ENCODE measurements at regions not wholly inside any gene's neighbourhood (a gene's known extent, or its start where the extent isn't known, plus 50 kb on each side); places are given as distances from the start of the nearest gene placed in this dataset.

DNA sequence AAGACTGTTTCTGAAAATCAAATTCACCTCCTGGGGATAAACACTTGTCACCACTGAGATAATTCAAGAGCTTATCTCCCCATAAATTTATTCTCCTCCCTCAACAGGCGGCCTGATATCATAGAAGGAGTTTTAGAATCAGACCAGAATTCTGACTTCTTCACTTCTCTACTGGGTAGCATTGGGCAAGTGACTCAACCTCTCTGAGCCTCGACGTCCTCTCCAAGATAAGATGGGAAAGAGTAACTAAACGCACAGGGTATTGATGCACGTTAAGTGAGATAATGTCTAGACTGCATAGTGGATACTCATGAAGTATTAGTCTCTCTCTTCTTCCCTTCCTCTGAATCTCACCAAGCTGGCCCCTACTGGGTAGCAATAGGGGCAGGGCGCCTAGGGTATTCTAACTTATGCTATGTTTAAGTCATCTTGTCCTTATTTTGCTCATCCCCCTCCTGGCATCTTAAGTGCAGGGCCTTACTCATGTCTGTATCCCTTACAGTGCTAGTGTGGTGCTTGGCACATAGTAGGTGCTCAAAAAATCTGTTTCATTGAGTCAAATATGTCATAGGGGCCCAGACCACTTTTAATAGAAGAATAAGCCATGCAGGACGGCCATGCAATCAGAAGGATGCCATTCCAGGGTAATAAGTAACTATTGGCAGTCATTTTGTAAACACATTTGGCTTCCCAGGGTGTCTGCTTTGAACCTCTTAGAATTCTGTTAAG, 476.4 kb upstream of the CCL2 start:
- Histone ChIP-seq H3K4me1 (ENCODE audit: control insufficient read depth, insufficient read depth, low read length) (no peaks in the 10 kb centered on the region), H3K4me3 (no peak overlapping the region), H4K20me1 (ENCODE audit: control insufficient read depth, insufficient read depth) (no peaks in the 10 kb centered on the region), H2AFZ (ENCODE audit: control insufficient read depth, low read depth, low read length) (no peak overlapping the region), H3K79me2 (ENCODE audit: control insufficient read depth, insufficient read depth, low read length) (no peaks in the 10 kb centered on the region), H3K27ac (ENCODE audit: control insufficient read depth, insufficient read depth) (no peak overlapping the region), H3K27me3 (replicated peaks in 1 of 2; ENCODE audit: control insufficient read depth in 2 of 2, insufficient read depth in 2 of 2, low read length in 1 of 2) (no peaks in the 10 kb centered on the region; a peak in 1 of 4 replicates), H3K36me3 (ENCODE audit: control insufficient read depth in 2 of 2, insufficient read depth in 2 of 2, low read length in 1 of 2) (no peaks in the 10 kb centered on the region), H3K4me2 (ENCODE audit: control insufficient read depth, insufficient read depth) (no peak overlapping the region), H3K9me3 (replicated peaks; ENCODE audit: control insufficient read depth, insufficient read depth, low read length) (no peaks in the 10 kb centered on the region), H3K9ac (ENCODE audit: control insufficient read depth, insufficient read depth, low read length) (no peak overlapping the region)
- CTCF ChIA-PET, result interaction anchor here (0.6 to 2.8 kb wide), 17 partner anchors 8 to 583 kb away, joined by 3 to 48 read pairs (median 3); no protein-coding TSS in a partner anchor
- RAD21 ChIA-PET (ENCODE audit: unreplicated experiment), result interaction anchor here (1.3 to 1.4 kb wide), 3 partner anchors 149 to 368 kb away, joined by 3 to 4 read pairs (median 3); no protein-coding TSS in a partner anchor
- WGBS (ENCODE audit: insufficient coverage, insufficient replicate concordance, low lambda C conversion rate, missing lambda C conversion rate), result 29% methylated on average over 7 of the region's 7 CpGs
- intact Hi-C loops (cut with micrococcal nuclease; ENCODE audit: unreplicated experiment), result loop anchor here (1.0 kb wide), 1 partner anchor 368 kb away; no protein-coding TSS in a partner anchor
- in situ Hi-C loops (cut with MboI), result no loop called here
- SMC1A ChIA-PET (ENCODE audit: uncharacterized antibody, unreplicated experiment), result interaction anchor here (1.1 to 3.7 kb wide), 7 partner anchors 8 to 387 kb away, joined by 3 to 13 read pairs (median 3); no protein-coding TSS in a partner anchor
- TF ChIP-seq EGR1 (IDR thresholded peaks at IDR 0.05; ENCODE audit: borderline replicate concordance in 1 of 2, low read depth in 2 of 2, low read length in 2 of 2), result no peak
- no peak for TF ChIP-seq CHD4 (IDR thresholded peaks at IDR 0.05)
- TF ChIP-seq, protein P1, sequence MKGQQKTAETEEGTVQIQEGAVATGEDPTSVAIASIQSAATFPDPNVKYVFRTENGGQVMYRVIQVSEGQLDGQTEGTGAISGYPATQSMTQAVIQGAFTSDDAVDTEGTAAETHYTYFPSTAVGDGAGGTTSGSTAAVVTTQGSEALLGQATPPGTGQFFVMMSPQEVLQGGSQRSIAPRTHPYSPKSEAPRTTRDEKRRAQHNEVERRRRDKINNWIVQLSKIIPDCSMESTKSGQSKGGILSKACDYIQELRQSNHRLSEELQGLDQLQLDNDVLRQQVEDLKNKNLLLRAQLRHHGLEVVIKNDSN (IDR thresholded peaks at IDR 0.05; ENCODE audit: borderline replicate concordance, extremely low read length, insufficient read depth, low read depth, low read length), result no peak
- TF ChIP-seq, protein P2, sequence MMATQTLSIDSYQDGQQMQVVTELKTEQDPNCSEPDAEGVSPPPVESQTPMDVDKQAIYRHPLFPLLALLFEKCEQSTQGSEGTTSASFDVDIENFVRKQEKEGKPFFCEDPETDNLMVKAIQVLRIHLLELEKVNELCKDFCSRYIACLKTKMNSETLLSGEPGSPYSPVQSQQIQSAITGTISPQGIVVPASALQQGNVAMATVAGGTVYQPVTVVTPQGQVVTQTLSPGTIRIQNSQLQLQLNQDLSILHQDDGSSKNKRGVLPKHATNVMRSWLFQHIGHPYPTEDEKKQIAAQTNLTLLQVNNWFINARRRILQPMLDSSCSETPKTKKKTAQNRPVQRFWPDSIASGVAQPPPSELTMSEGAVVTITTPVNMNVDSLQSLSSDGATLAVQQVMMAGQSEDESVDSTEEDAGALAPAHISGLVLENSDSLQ (IDR thresholded peaks at IDR 0.05), result no peak
- no peak for TF ChIP-seq IKZF1 (conservative IDR thresholded peaks at IDR 0.05)
- no peak for TF ChIP-seq NFIC (IDR thresholded peaks at IDR 0.05; ENCODE audit: low read depth, low read length)
- TF ChIP-seq, protein P3, sequence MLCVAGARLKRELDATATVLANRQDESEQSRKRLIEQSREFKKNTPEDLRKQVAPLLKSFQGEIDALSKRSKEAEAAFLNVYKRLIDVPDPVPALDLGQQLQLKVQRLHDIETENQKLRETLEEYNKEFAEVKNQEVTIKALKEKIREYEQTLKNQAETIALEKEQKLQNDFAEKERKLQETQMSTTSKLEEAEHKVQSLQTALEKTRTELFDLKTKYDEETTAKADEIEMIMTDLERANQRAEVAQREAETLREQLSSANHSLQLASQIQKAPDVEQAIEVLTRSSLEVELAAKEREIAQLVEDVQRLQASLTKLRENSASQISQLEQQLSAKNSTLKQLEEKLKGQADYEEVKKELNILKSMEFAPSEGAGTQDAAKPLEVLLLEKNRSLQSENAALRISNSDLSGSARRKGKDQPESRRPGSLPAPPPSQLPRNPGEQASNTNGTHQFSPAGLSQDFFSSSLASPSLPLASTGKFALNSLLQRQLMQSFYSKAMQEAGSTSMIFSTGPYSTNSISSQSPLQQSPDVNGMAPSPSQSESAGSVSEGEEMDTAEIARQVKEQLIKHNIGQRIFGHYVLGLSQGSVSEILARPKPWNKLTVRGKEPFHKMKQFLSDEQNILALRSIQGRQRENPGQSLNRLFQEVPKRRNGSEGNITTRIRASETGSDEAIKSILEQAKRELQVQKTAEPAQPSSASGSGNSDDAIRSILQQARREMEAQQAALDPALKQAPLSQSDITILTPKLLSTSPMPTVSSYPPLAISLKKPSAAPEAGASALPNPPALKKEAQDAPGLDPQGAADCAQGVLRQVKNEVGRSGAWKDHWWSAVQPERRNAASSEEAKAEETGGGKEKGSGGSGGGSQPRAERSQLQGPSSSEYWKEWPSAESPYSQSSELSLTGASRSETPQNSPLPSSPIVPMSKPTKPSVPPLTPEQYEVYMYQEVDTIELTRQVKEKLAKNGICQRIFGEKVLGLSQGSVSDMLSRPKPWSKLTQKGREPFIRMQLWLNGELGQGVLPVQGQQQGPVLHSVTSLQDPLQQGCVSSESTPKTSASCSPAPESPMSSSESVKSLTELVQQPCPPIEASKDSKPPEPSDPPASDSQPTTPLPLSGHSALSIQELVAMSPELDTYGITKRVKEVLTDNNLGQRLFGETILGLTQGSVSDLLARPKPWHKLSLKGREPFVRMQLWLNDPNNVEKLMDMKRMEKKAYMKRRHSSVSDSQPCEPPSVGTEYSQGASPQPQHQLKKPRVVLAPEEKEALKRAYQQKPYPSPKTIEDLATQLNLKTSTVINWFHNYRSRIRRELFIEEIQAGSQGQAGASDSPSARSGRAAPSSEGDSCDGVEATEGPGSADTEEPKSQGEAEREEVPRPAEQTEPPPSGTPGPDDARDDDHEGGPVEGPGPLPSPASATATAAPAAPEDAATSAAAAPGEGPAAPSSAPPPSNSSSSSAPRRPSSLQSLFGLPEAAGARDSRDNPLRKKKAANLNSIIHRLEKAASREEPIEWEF (IDR thresholded peaks at IDR 0.05; ENCODE audit: insufficient replicate concordance, low read depth, low read length), result no peak
- TF ChIP-seq JUNB (IDR thresholded peaks at IDR 0.05), result no peak
- TF ChIP-seq, protein P4, sequence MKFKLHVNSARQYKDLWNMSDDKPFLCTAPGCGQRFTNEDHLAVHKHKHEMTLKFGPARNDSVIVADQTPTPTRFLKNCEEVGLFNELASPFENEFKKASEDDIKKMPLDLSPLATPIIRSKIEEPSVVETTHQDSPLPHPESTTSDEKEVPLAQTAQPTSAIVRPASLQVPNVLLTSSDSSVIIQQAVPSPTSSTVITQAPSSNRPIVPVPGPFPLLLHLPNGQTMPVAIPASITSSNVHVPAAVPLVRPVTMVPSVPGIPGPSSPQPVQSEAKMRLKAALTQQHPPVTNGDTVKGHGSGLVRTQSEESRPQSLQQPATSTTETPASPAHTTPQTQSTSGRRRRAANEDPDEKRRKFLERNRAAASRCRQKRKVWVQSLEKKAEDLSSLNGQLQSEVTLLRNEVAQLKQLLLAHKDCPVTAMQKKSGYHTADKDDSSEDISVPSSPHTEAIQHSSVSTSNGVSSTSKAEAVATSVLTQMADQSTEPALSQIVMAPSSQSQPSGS (IDR thresholded peaks at IDR 0.05; ENCODE audit: low read length), result no peak
- no peak for TF ChIP-seq POU2F2 (IDR thresholded peaks at IDR 0.05; ENCODE audit: borderline replicate concordance, low read depth, low read length)
- POLR2A ChIA-PET, result no interaction called here
- no peak for DNase-seq (ENCODE audit: low read depth, low spot score)
- no peak for FAIRE-seq
- no peak for ATAC-seq
- BruUV-seq (replicated peaks), result no TSS peak

All from GM12878 (cell line).